IMR-90 (cell line): ENCODE measurements at regions not wholly inside any gene's neighbourhood (a gene's known extent, or its start where the extent isn't known, plus 50 kb on each side); places are given as distances from the start of the nearest gene placed in this dataset.

Experiments used
- ATAC-seq: fragments of 200-7000 bp; cut with Tn5 transposase; 2 replicates; pipeline ENCODE4 v1.9.1; 2020; ENCODE audit warnings: low read depth, mild to moderate bottlenecking, moderate library complexity
- BruUV-seq: library from RNA; stranded (reverse); fragments of 400-500 nt; replicated peaks from 2 replicates; lab custom pipeline; 2021; lab: Mats Ljungman, UMichigan
- CTCF ChIA-PET: fragments of 300-600 bp; formaldehyde crosslinking; extraction: SDS; loops from one replicate; lab custom pipeline; 2021; ENCODE audit warnings: antibody characterized with exemption; lab: Yijun Ruan, JAX
- POLR2A ChIA-PET: fragments of 300-600 bp; sonication (Branson Sonifier 250); formaldehyde crosslinking; loops from one replicate; lab custom pipeline; 2022; ENCODE audit warnings: antibody characterized with exemption; ENCODE audit not compliant: unreplicated experiment; lab: Charles Lee
- DNase-seq: peaks from one replicate; pipeline ENCODE4 v3.0.0; 2013
- H2AFZ ChIP-seq: replicated peaks from 2 replicates; pipeline ENCODE3; 2013; ENCODE audit warnings: low read length, mild to moderate bottlenecking; ENCODE audit not compliant: poor library complexity
- H2AK5ac ChIP-seq: 2 replicates; pipeline ENCODE4 v1.6.1; 2013; ENCODE audit warnings: low read depth, low read length, inconsistent platforms
- H2AK9ac ChIP-seq: replicated peaks from 2 replicates; pipeline ENCODE3; 2013; ENCODE audit warnings: mild to moderate bottlenecking, low read depth, low read length, moderate library complexity; ENCODE audit not compliant: poor library complexity
- H2BK120ac ChIP-seq: 2 replicates; pipeline ENCODE4 v1.6.1; 2013; ENCODE audit warnings: low read depth, low read length, inconsistent platforms
- H2BK15ac ChIP-seq: 3 replicates; pipeline ENCODE4 v1.6.1; 2013; ENCODE audit warnings: low read depth, low read length, inconsistent platforms
- H2BK20ac ChIP-seq: 2 replicates; pipeline ENCODE4 v1.6.1; 2013; ENCODE audit warnings: low read depth, mild to moderate bottlenecking, inconsistent platforms, low read length, moderate library complexity
- H2BK5ac ChIP-seq: 2 replicates; pipeline ENCODE4 v1.6.1; 2013; ENCODE audit warnings: mild to moderate bottlenecking, low read depth, low read length, inconsistent platforms; ENCODE audit not compliant: poor library complexity, severe bottlenecking
- H3K14ac ChIP-seq: replicated peaks from 2 replicates; pipeline ENCODE4 v1.6.1; 2013; ENCODE audit warnings: low read depth, low read length, inconsistent platforms
- H3K18ac ChIP-seq: 2 replicates; pipeline ENCODE4 v1.6.1; 2013; ENCODE audit warnings: low read depth, low read length, control low read depth
- H3K23ac ChIP-seq: 2 replicates; pipeline ENCODE4 v1.6.1; 2013; ENCODE audit warnings: low read depth, low read length, inconsistent platforms
- H3K27ac ChIP-seq: 2 replicates; pipeline ENCODE4 v1.5.1; 2013; ENCODE audit warnings: mild to moderate bottlenecking, control low read depth, low read length; ENCODE audit not compliant: insufficient read depth
- H3K27me3 ChIP-seq: 2 replicates; pipeline ENCODE4 v1.6.1; 2013; ENCODE audit warnings: low read length; ENCODE audit not compliant: control insufficient read depth, insufficient read depth
- H3K36me3 ChIP-seq: 2 replicates; pipeline ENCODE4 v1.6.1; 2013; ENCODE audit warnings: low read length, mixed read lengths; ENCODE audit not compliant: control insufficient read depth, insufficient read depth
- H3K4ac ChIP-seq: 2 replicates; pipeline ENCODE4 v1.6.1; 2013; ENCODE audit warnings: low read depth, low read length, inconsistent platforms
- H3K4me1 ChIP-seq: 2 replicates; pipeline ENCODE4 v1.6.1; 2013; ENCODE audit warnings: low read length, mixed read lengths; ENCODE audit not compliant: control insufficient read depth, insufficient read depth
- H3K4me2 ChIP-seq: 2 replicates; pipeline ENCODE4 v1.6.1; 2013; ENCODE audit warnings: low read depth, mild to moderate bottlenecking, control low read depth, low read length, moderate library complexity
- H3K4me3 ChIP-seq: 2 replicates; pipeline ENCODE4 v1.5.1; 2013; ENCODE audit warnings: low read depth, mild to moderate bottlenecking, control low read depth, low read length, moderate library complexity; ENCODE audit not compliant: insufficient read depth
- H3K56ac ChIP-seq: 2 replicates; pipeline ENCODE4 v1.6.1; 2013; ENCODE audit warnings: low read length, inconsistent platforms; ENCODE audit not compliant: insufficient read depth; ENCODE audit errors: extremely low read depth
- H3K79me1 ChIP-seq, 2 experiments: 2 replicates each; pipeline ENCODE4 v1.6.1; 2013; ENCODE audit warnings: low read length in 2 of 2, inconsistent platforms in 1 of 2, low read depth in 1 of 2
- H3K9ac ChIP-seq: 2 replicates; pipeline ENCODE4 v1.6.1; 2013; ENCODE audit warnings: low read depth, low read length, control low read depth
- H3K9me1 ChIP-seq: 2 replicates; pipeline ENCODE4 v1.6.1; 2013; ENCODE audit warnings: low read length, inconsistent platforms; ENCODE audit not compliant: insufficient read depth
- H3K9me3 ChIP-seq: 2 replicates; pipeline ENCODE4 v1.6.1; 2013; ENCODE audit warnings: low read length; ENCODE audit not compliant: control insufficient read depth, insufficient read depth
- H4K20me1 ChIP-seq: 2 replicates; pipeline ENCODE4 v1.6.1; 2013; ENCODE audit warnings: low read length, inconsistent platforms; ENCODE audit not compliant: insufficient read depth
- H4K5ac ChIP-seq: 2 replicates; pipeline ENCODE4 v1.6.1; 2013; ENCODE audit warnings: mild to moderate bottlenecking, low read depth, low read length, control low read depth
- H4K8ac ChIP-seq, 2 experiments: 2 replicates each; pipeline ENCODE4 v1.6.1; 2013; ENCODE audit warnings: low read depth in 2 of 2, low read length in 2 of 2, control low read depth in 1 of 2, inconsistent platforms in 1 of 2
- H4K91ac ChIP-seq: 2 replicates; pipeline ENCODE4 v1.6.1; 2013; ENCODE audit warnings: low read depth, low read length, inconsistent platforms; ENCODE audit not compliant: insufficient read depth
- BHLHE40 ChIP-seq: fragments of 150-350 bp; IDR thresholded peaks from 2 replicates; pipeline ENCODE4 v1.6.1; 2016; ENCODE audit warnings: mild to moderate bottlenecking, low read depth, low read length
- CHD1 ChIP-seq: IDR thresholded peaks from 2 replicates; pipeline ENCODE4 v1.6.1; 2012; ENCODE audit warnings: low read depth, low read length, improper control_type of control experiment
- FOS ChIP-seq: fragments of 150-350 bp; IDR thresholded peaks from 2 replicates; pipeline ENCODE4 v1.6.1; 2016; ENCODE audit warnings: low read depth, low read length
- MAFK ChIP-seq: IDR thresholded peaks from 2 replicates; pipeline ENCODE4 v1.6.1; 2012; ENCODE audit warnings: low read depth, low read length, improper control_type of control experiment
- MAZ ChIP-seq: IDR thresholded peaks from 2 replicates; pipeline ENCODE4 v1.6.1; 2012; ENCODE audit warnings: low read depth, mild to moderate bottlenecking, low read length, improper control_type of control experiment, moderate library complexity, borderline replicate concordance
- NFE2L2 ChIP-seq: fragments of 150-350 bp; IDR thresholded peaks from 2 replicates; pipeline ENCODE4 v1.6.1; 2016; ENCODE audit warnings: low read depth, mild to moderate bottlenecking, low read length
- RAD21 ChIP-seq: IDR thresholded peaks from 2 replicates; pipeline ENCODE4 v1.6.1; 2012; ENCODE audit warnings: low read length, improper control_type of control experiment
- RCOR1 ChIP-seq: IDR thresholded peaks from 2 replicates; pipeline ENCODE4 v1.6.1; 2012; ENCODE audit warnings: mild to moderate bottlenecking, low read length, improper control_type of control experiment; ENCODE audit not compliant: insufficient replicate concordance
- RFX5 ChIP-seq: IDR thresholded peaks from 2 replicates; pipeline ENCODE4 v1.8.0; 2012; ENCODE audit warnings: low read depth, mild to moderate bottlenecking, low read length, moderate library complexity
- SMC3 ChIP-seq: fragments of 150-350 bp; IDR thresholded peaks from 2 replicates; pipeline ENCODE4 v1.6.1; 2016; ENCODE audit warnings: low read depth, mild to moderate bottlenecking, antibody characterized with exemption, low read length, moderate library complexity
- WGBS, 2 experiments: methylation state at CpG; one replicate each; pipeline versions ENCODE4 v1.1.5 to v1.1.7; 2013; ENCODE audit warnings: missing lambda C conversion rate in 2 of 2; ENCODE audit not compliant: insufficient read length in 1 of 2; ENCODE audit errors: extremely low coverage in 2 of 2; 5-methylcytosine and 5-hydroxymethylcytosine counted together
- dilution Hi-C: fragments of 300-500 bp; cut with HindIII; formaldehyde crosslinking; loops from one replicate; pipeline ENCODE4 v1.14.3; 2018; ENCODE audit warnings: low sequenced_read_pairs; ENCODE audit not compliant: unreplicated experiment
- in situ Hi-C: fragments of 300-500 bp; cut with MboI; formaldehyde crosslinking; loops from 3 replicates; pipeline ENCODE4 v1.14.3; 2019; ENCODE audit warnings: low sequenced_read_pairs, inconsistent platforms, mixed read lengths
- intact Hi-C: fragments of 100-400 bp; cut with micrococcal nuclease; formaldehyde crosslinking; loops from 2 replicates; pipeline ENCODE4 v1.10.0; 2022
- TF ChIP-seq, protein P1 (sequence below): conservative IDR thresholded peaks from 2 replicates; pipeline ENCODE4 v1.5.1; 2012; ENCODE audit warnings: mild to moderate bottlenecking, low read depth, low read length, improper control_type of control experiment
- TF ChIP-seq, protein P2 (sequence below): fragments of 150-350 bp; IDR thresholded peaks from 2 replicates; pipeline ENCODE4 v1.6.1; 2016; ENCODE audit warnings: low read depth, mild to moderate bottlenecking, low read length, moderate library complexity, borderline replicate concordance

DNA sequence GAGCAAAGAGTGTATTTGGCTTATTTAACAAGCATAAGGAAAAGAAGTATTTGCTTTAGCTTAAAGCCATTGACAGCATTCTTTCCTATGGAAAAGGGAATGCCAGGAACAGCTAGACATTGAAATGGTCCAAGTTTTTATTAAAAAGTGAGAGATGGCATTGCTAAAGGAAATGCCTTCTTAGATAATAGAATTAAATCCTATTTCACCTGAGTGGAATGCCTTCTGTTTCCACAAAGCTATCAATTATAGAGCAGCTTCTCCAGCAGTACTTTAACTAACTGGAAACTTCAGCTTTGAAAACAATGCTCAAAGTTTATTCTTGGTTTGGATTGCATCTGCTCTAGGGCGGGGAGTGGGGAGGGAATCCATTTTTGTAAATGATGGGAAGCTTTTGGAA, 85.1 kb upstream of the CNKSR3 start:
- dilution Hi-C loops (no loop called here), intact Hi-C loops (no loop called here), in situ Hi-C loops (no loop called here)
- Histone ChIP-seq H3K4me1 (no peaks in the 10 kb centered on the region), H2BK5ac (no peak overlapping the region), H2AK5ac (no peak overlapping the region), H4K91ac (no peak overlapping the region), H2AFZ (no peak overlapping the region), H2BK120ac (no peak overlapping the region), H4K20me1 (no peaks in the 10 kb centered on the region), H3K14ac (no peak overlapping the region), H3K23ac (no peak overlapping the region), H3K27me3 (no peaks in the 10 kb centered on the region; the same call in 1 of the 2 replicates), H3K79me1 (no peaks in the 10 kb centered on the region), H3K36me3 (no peaks in the 10 kb centered on the region), H3K9me3 (no peaks in the 10 kb centered on the region), H3K9ac (no peak overlapping the region), H4K5ac (no peak overlapping the region), H3K4me2 (no peak overlapping the region), H4K8ac (no peak overlapping the region), H3K27ac (no peak overlapping the region), H2BK20ac (no peak overlapping the region), H3K4ac (no peak overlapping the region), H3K4me3 (no peak overlapping the region), H2BK15ac (no peak overlapping the region), H2AK9ac (no peak overlapping the region), H3K9me1 (no peaks in the 10 kb centered on the region), H3K56ac (no peak overlapping the region), H3K18ac (no peak overlapping the region)
- ChIA-PET POLR2A (no interaction called here), CTCF (no interaction called here)
- no peak for DNase-seq
- no peak for ATAC-seq
- TF ChIP-seq FOS = no peak
- TF ChIP-seq NFE2L2 = no peak
- no peak for TF ChIP-seq RFX5
- TF ChIP-seq, protein P1, sequence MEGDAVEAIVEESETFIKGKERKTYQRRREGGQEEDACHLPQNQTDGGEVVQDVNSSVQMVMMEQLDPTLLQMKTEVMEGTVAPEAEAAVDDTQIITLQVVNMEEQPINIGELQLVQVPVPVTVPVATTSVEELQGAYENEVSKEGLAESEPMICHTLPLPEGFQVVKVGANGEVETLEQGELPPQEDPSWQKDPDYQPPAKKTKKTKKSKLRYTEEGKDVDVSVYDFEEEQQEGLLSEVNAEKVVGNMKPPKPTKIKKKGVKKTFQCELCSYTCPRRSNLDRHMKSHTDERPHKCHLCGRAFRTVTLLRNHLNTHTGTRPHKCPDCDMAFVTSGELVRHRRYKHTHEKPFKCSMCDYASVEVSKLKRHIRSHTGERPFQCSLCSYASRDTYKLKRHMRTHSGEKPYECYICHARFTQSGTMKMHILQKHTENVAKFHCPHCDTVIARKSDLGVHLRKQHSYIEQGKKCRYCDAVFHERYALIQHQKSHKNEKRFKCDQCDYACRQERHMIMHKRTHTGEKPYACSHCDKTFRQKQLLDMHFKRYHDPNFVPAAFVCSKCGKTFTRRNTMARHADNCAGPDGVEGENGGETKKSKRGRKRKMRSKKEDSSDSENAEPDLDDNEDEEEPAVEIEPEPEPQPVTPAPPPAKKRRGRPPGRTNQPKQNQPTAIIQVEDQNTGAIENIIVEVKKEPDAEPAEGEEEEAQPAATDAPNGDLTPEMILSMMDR = no peak
- TF ChIP-seq MAZ = no peak
- TF ChIP-seq, protein P2, sequence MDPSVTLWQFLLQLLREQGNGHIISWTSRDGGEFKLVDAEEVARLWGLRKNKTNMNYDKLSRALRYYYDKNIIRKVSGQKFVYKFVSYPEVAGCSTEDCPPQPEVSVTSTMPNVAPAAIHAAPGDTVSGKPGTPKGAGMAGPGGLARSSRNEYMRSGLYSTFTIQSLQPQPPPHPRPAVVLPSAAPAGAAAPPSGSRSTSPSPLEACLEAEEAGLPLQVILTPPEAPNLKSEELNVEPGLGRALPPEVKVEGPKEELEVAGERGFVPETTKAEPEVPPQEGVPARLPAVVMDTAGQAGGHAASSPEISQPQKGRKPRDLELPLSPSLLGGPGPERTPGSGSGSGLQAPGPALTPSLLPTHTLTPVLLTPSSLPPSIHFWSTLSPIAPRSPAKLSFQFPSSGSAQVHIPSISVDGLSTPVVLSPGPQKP = no peak
- no peak for TF ChIP-seq BHLHE40
- no peak for TF ChIP-seq CHD1
- no peak for TF ChIP-seq SMC3
- TF ChIP-seq RAD21 = no peak
- no peak for TF ChIP-seq RCOR1
- TF ChIP-seq MAFK = no peak
- no TSS peak for BruUV-seq
- WGBS, 2 experiments = no CpG with 5 or more reads among the region's 1 CpG
